K562 (cell line): ENCODE measurements at regions not wholly inside any gene's neighbourhood (a gene's known extent, or its start where the extent isn't known, plus 50 kb on each side); places are given as distances from the start of the nearest gene placed in this dataset.

Source experiments
- AFF4 ChIP-seq: sonication (generic); formaldehyde crosslinking; IDR thresholded peaks from 2 replicates; pipeline ENCODE4 v1.8.0; 2023; ENCODE audit warnings: mild to moderate bottlenecking, missing genetic modification reagents
- ATF3 ChIP-seq, 2 experiments: fragments of 450-650 bp in 1 of 2; sonication (generic) in 1 of 2; formaldehyde crosslinking in 1 of 2; IDR thresholded peaks in 1 of 2; conservative IDR thresholded peaks in 1 of 2; 2 replicates each; pipeline versions ENCODE4 v1.6.1 to v1.8.1; 2016 to 2023; ENCODE audit warnings: mild to moderate bottlenecking in 2 of 2, moderate library complexity in 2 of 2, inconsistent platforms in 1 of 2, missing genetic modification reagents in 1 of 2
- FOXM1 ChIP-seq, 2 experiments: fragments of 450-650 bp in 1 of 2; sonication (generic) in 1 of 2; formaldehyde crosslinking in 1 of 2; IDR thresholded peaks; 2 replicates each; pipeline versions ENCODE4 v1.6.1 to v1.9.0; 2017 to 2022; ENCODE audit warnings: low read depth in 2 of 2, mild to moderate bottlenecking in 2 of 2, missing genetic modification reagents in 1 of 2, moderate library complexity in 1 of 2
- HLTF ChIP-seq: fragments of 450-650 bp; IDR thresholded peaks from 2 replicates; pipeline ENCODE4 v1.6.1; 2016
- JUND ChIP-seq, 2 experiments: IDR thresholded peaks; 2 replicates in 1 of 2; 3 replicates in 1 of 2; pipeline ENCODE4 v1.6.1; 2011; ENCODE audit warnings: borderline replicate concordance in 2 of 2, low read depth in 2 of 2, low read length in 2 of 2, improper control_type of control experiment in 1 of 2, missing biosample characterization in 1 of 2, missing genetic modification characterization in 1 of 2, missing genetic modification reagents in 1 of 2
- KAT7 ChIP-seq: sonication (generic); formaldehyde crosslinking; IDR thresholded peaks from 2 replicates; pipeline ENCODE4 v1.8.0; 2022; ENCODE audit warnings: missing genetic modification reagents, mild to moderate bottlenecking, borderline replicate concordance
- L3MBTL2 ChIP-seq: fragments of 450-650 bp; IDR thresholded peaks from 2 replicates; pipeline ENCODE4 v1.6.1; 2016; ENCODE audit warnings: mild to moderate bottlenecking, moderate library complexity
- RB1 ChIP-seq: fragments of 450-650 bp; IDR thresholded peaks from 2 replicates; pipeline ENCODE4 v1.6.1; 2017; ENCODE audit warnings: low read depth, mild to moderate bottlenecking
- SREBF2 ChIP-seq: sonication (generic); formaldehyde crosslinking; IDR thresholded peaks from 2 replicates; pipeline ENCODE4 v1.4.0; 2020; ENCODE audit warnings: mild to moderate bottlenecking, missing genetic modification reagents
- TARDBP ChIP-seq: fragments of 450-650 bp; IDR thresholded peaks from 2 replicates; pipeline ENCODE4 v1.6.1; 2016
- TBL1XR1 ChIP-seq, 2 experiments: IDR thresholded peaks; 2 replicates each; pipeline ENCODE4 v1.6.1; 2012; ENCODE audit warnings: improper control_type of control experiment in 2 of 2, low read length in 2 of 2, mild to moderate bottlenecking in 1 of 2
- ZNF143 ChIP-seq: sonication (generic); formaldehyde crosslinking; IDR thresholded peaks from 2 replicates; pipeline ENCODE4 v1.9.0; 2022; ENCODE audit warnings: mild to moderate bottlenecking, missing genetic modification reagents
- ZNF785 ChIP-seq: fragments of 250-450 bp; sonication (Bioruptor Pico); IDR thresholded peaks from 2 replicates; pipeline ENCODE4 v1.4.0; 2020; ENCODE audit warnings: mild to moderate bottlenecking
- TF ChIP-seq, protein P1 (sequence below), 3 experiments: IDR thresholded peaks in 2 of 3; conservative IDR thresholded peaks in 1 of 3; 2 replicates each; pipeline ENCODE4 v1.5.1; 2011 to 2012; ENCODE audit warnings: low read length in 3 of 3, mild to moderate bottlenecking in 3 of 3, control low read depth in 2 of 3, improper control_type of control experiment in 1 of 3, inconsistent platforms in 1 of 3, low read depth in 1 of 3, mixed read lengths in 1 of 3, moderate library complexity in 1 of 3; ENCODE audit not compliant: insufficient read depth in 2 of 3

DNA sequence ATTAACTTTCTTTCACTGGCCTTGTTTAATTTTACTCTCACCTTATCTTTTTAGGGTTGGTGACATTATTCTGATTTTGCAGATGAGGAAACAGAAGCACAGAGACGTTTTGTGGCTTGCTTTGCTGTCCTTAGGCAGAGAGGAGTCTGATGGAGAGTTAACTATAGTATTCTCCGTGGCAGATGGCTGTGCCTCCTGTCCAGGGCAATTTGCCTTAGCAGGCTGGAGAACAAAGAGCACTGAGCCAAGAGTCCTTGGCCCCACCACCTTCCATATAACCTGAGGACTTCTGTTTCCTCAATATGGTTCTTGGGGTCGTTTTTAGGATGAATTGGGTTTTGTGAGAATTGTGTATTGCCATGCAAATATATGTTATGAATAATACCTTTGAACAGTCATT lies 71.4 kb upstream of the BACH2 start:
- TF ChIP-seq TARDBP: no peak
- TF ChIP-seq, protein P1, sequence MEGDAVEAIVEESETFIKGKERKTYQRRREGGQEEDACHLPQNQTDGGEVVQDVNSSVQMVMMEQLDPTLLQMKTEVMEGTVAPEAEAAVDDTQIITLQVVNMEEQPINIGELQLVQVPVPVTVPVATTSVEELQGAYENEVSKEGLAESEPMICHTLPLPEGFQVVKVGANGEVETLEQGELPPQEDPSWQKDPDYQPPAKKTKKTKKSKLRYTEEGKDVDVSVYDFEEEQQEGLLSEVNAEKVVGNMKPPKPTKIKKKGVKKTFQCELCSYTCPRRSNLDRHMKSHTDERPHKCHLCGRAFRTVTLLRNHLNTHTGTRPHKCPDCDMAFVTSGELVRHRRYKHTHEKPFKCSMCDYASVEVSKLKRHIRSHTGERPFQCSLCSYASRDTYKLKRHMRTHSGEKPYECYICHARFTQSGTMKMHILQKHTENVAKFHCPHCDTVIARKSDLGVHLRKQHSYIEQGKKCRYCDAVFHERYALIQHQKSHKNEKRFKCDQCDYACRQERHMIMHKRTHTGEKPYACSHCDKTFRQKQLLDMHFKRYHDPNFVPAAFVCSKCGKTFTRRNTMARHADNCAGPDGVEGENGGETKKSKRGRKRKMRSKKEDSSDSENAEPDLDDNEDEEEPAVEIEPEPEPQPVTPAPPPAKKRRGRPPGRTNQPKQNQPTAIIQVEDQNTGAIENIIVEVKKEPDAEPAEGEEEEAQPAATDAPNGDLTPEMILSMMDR (IDR thresholded peaks at IDR 0.05 in 2 of 3, conservative IDR thresholded peaks at IDR 0.05 in 1 of 3; ENCODE audit: insufficient read depth in 2 of 3, low read depth in 1 of 3, low read length in 3 of 3): no peak
- TF ChIP-seq TBL1XR1 (IDR thresholded peaks at IDR 0.05; ENCODE audit: low read length in 2 of 2): no peak
- no peak for TF ChIP-seq RB1
- no peak for TF ChIP-seq ZNF785
- TF ChIP-seq ZNF143 (CRISPR knock-in tag): no peak
- no peak for TF ChIP-seq HLTF
- no peak for TF ChIP-seq SREBF2
- TF ChIP-seq FOXM1 (IDR thresholded peaks at IDR 0.05; ENCODE audit: low read depth): no peak
- TF ChIP-seq FOXM1 (CRISPR knock-in tag; IDR thresholded peaks at IDR 0.05; ENCODE audit: low read depth): no peak
- TF ChIP-seq ATF3 (IDR thresholded peaks at IDR 0.05): no peak
- TF ChIP-seq ATF3 (CRISPR knock-in tag; conservative IDR thresholded peaks at IDR 0.05): no peak
- no peak for TF ChIP-seq JUND (IDR thresholded peaks at IDR 0.05; ENCODE audit: borderline replicate concordance, low read depth, low read length)
- no peak for TF ChIP-seq JUND (tag; IDR thresholded peaks at IDR 0.05; ENCODE audit: borderline replicate concordance, low read depth, low read length)
- TF ChIP-seq AFF4: no peak
- no peak for TF ChIP-seq L3MBTL2
- no peak for TF ChIP-seq KAT7
